ENCODE measurements at regions not wholly inside any gene's neighbourhood (a gene's known extent, or its start where the extent isn't known, plus 50 kb on each side); places are given as distances from the start of the nearest gene placed in this dataset.

DNA sequence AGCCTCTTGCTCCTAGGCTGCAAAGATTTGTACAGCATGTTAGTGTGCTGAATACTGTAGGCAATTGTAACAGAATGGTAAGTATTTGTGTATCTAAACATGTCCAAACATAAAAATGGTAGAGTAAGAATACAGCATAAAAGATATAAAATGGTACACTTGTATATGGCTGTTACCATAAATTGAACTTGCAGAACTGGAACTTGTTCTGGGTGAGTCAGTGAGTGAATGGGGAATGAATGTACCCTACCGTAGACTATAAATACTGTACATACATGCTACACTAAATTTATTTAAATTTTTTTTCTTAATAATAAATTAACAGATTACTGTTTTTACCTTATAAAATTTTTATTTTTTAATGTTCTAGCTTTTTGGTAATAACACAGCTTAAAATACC lies 858.7 kb downstream of the ROBO2 start:
- no peaks in the 10 kb centered on the region for H3K27me3 Mint-ChIP-seq (ENCODE audit: low read depth in 3 of 3)
- no CpG with 5 or more reads among the region's 1 CpG for WGBS (ENCODE audit: insufficient coverage)
- H3K9me3 ChIP-seq (replicated peaks in 1 of 2; ENCODE audit: control insufficient read depth in 1 of 2, insufficient read depth in 1 of 2, low read length in 2 of 2) = peaks cover 0 to 5% of the 10 kb centered on the region in 2 donors
- TF ChIP-seq, protein P1, sequence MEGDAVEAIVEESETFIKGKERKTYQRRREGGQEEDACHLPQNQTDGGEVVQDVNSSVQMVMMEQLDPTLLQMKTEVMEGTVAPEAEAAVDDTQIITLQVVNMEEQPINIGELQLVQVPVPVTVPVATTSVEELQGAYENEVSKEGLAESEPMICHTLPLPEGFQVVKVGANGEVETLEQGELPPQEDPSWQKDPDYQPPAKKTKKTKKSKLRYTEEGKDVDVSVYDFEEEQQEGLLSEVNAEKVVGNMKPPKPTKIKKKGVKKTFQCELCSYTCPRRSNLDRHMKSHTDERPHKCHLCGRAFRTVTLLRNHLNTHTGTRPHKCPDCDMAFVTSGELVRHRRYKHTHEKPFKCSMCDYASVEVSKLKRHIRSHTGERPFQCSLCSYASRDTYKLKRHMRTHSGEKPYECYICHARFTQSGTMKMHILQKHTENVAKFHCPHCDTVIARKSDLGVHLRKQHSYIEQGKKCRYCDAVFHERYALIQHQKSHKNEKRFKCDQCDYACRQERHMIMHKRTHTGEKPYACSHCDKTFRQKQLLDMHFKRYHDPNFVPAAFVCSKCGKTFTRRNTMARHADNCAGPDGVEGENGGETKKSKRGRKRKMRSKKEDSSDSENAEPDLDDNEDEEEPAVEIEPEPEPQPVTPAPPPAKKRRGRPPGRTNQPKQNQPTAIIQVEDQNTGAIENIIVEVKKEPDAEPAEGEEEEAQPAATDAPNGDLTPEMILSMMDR (IDR thresholded peaks at IDR 0.05) = no peak
- H3K4me3 Mint-ChIP-seq = no peak overlapping the region
- no peaks in the 10 kb centered on the region for H3K27me3 ChIP-seq (ENCODE audit: control insufficient read depth in 2 of 2, insufficient read depth in 2 of 2, low read length in 2 of 2)
- H3K79me2 ChIP-seq (ENCODE audit: insufficient read depth, low read length) = no peaks in the 10 kb centered on the region
- H3K9ac ChIP-seq (ENCODE audit: insufficient read depth, low read length, poor library complexity, severe bottlenecking) = no peak overlapping the region
- H3K36me3 Mint-ChIP-seq = no peaks in the 10 kb centered on the region
- intact Hi-C loops (cut with micrococcal nuclease) = no loop called here
- no peak overlapping the region for H2AFZ ChIP-seq (ENCODE audit: insufficient read depth, low read depth, low read length, poor library complexity, severe bottlenecking)
- H3K4me3 ChIP-seq (replicated peaks in 1 of 3; ENCODE audit: low read depth in 2 of 3, low read length in 3 of 3) = no peak overlapping the region
- H3K4me1 Mint-ChIP-seq = no peaks in the 10 kb centered on the region
- no peak overlapping the region for H3K27ac Mint-ChIP-seq
- peaks cover 0 to 6% (median 2%) of the 10 kb centered on the region in 7 donors for H3K9me3 Mint-ChIP-seq
- H3K36me3 ChIP-seq (replicated peaks in 1 of 2; ENCODE audit: control insufficient read depth in 1 of 2, insufficient read depth in 2 of 2, low read length in 2 of 2) = no peaks in the 10 kb centered on the region
- H3K4me1 ChIP-seq (ENCODE audit: control insufficient read depth in 1 of 2, insufficient read depth in 2 of 2, low read length in 2 of 2) = no peaks in the 10 kb centered on the region
- no peak for DNase-seq
- H3K27ac ChIP-seq (ENCODE audit: low read depth in 1 of 2, low read length in 2 of 2) = no peak overlapping the region
- H4K20me1 ChIP-seq (ENCODE audit: insufficient read depth, low read length) = no peaks in the 10 kb centered on the region
- no peak overlapping the region for H3K4me2 ChIP-seq (replicated peaks; ENCODE audit: extremely low read depth, low read length, poor library complexity, severe bottlenecking)

DNA sequence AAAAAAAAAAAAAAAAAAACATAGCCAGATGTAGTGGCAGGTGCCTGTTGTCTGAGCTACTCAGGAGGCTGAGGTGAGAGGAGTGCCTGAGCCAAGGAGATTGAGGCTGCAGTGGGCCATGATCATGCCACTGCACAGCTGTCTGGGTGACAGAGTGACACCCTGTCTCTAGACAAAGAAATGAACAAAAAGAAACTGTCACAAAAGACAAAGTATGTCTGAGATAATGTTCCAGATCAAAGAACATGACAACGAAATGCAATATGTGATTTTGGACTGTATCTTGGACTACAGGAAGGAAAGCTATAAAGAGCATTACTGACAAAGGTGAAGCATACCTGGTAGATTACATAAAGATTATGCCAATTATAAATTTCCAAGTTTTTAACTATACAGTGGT lies 862.8 kb downstream of the ROBO2 start:
- H3K27me3 ChIP-seq (ENCODE audit: control insufficient read depth in 2 of 2, insufficient read depth in 2 of 2, low read length in 2 of 2) = no peaks in the 10 kb centered on the region
- Mint-ChIP-seq H3K27ac (no peak overlapping the region), H3K4me3 (no peak overlapping the region), H3K9me3 (peaks cover 0 to 4% (median 0%) of the 10 kb centered on the region in 7 donors), H3K36me3 (no peaks in the 10 kb centered on the region), H3K4me1 (no peaks in the 10 kb centered on the region), H3K27me3 (ENCODE audit: low read depth in 3 of 3) (no peaks in the 10 kb centered on the region)
- H3K4me3 ChIP-seq (replicated peaks in 1 of 3; ENCODE audit: low read depth in 2 of 3, low read length in 3 of 3) = no peak overlapping the region
- no CpG with 5 or more reads among the region's 1 CpG for WGBS (ENCODE audit: insufficient coverage)
- H3K79me2 ChIP-seq (ENCODE audit: insufficient read depth, low read length) = no peaks in the 10 kb centered on the region
- no peak overlapping the region for H3K27ac ChIP-seq (ENCODE audit: low read depth in 1 of 2, low read length in 2 of 2)
- no peaks in the 10 kb centered on the region for H3K36me3 ChIP-seq (replicated peaks in 1 of 2; ENCODE audit: control insufficient read depth in 1 of 2, insufficient read depth in 2 of 2, low read length in 2 of 2)
- no peak for DNase-seq
- TF ChIP-seq, protein P1 (IDR thresholded peaks at IDR 0.05) = no peak
- no peaks in the 10 kb centered on the region for H4K20me1 ChIP-seq (ENCODE audit: insufficient read depth, low read length)
- no peak overlapping the region for H3K4me2 ChIP-seq (replicated peaks; ENCODE audit: extremely low read depth, low read length, poor library complexity, severe bottlenecking)
- H2AFZ ChIP-seq (ENCODE audit: insufficient read depth, low read depth, low read length, poor library complexity, severe bottlenecking) = no peak overlapping the region
- no peaks in the 10 kb centered on the region for H3K4me1 ChIP-seq (ENCODE audit: control insufficient read depth in 1 of 2, insufficient read depth in 2 of 2, low read length in 2 of 2)
- intact Hi-C loops (cut with micrococcal nuclease) = no loop called here
- no peak overlapping the region for H3K9ac ChIP-seq (ENCODE audit: insufficient read depth, low read length, poor library complexity, severe bottlenecking)
- H3K9me3 ChIP-seq (replicated peaks in 1 of 2; ENCODE audit: control insufficient read depth in 1 of 2, insufficient read depth in 1 of 2, low read length in 2 of 2) = no peaks in the 10 kb centered on the region

All from CD14-positive monocyte (primary cell).